ENCODE measurements at regions not wholly inside any gene's neighbourhood (a gene's known extent, or its start where the extent isn't known, plus 50 kb on each side); places are given as distances from the start of the nearest gene placed in this dataset.

DNA sequence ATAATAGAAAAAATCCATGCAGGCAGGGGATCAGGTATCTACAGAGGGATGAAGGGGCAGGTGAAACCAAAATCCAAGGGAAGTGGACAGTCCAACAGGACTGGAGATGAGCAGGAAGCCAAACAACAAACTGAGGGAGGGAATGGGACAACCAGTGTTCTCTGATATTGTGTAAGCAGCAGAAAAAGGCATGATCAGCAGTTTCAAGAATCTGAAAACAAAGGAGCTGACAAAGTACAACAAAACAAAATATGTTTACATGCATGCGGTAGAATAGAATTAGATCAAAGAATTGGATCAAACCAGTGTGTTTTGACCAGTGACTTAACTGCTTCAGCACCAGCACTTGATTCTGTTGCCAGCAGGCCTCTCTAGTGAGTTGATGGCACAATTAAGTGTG lies 729.7 kb downstream of the RFPL4B start:
- Histone ChIP-seq H3K27me3 (no peaks in the 10 kb centered on the region), H3K4me3 (no peak overlapping the region), H3K27ac (no peak overlapping the region), H3K4me1 (peaks cover 0 to 24% (median 1%) of the 10 kb centered on the region in 4 donors), H3K36me3 (no peaks in the 10 kb centered on the region), H3K9me3 (no peaks in the 10 kb centered on the region)
- TF ChIP-seq, protein P1, sequence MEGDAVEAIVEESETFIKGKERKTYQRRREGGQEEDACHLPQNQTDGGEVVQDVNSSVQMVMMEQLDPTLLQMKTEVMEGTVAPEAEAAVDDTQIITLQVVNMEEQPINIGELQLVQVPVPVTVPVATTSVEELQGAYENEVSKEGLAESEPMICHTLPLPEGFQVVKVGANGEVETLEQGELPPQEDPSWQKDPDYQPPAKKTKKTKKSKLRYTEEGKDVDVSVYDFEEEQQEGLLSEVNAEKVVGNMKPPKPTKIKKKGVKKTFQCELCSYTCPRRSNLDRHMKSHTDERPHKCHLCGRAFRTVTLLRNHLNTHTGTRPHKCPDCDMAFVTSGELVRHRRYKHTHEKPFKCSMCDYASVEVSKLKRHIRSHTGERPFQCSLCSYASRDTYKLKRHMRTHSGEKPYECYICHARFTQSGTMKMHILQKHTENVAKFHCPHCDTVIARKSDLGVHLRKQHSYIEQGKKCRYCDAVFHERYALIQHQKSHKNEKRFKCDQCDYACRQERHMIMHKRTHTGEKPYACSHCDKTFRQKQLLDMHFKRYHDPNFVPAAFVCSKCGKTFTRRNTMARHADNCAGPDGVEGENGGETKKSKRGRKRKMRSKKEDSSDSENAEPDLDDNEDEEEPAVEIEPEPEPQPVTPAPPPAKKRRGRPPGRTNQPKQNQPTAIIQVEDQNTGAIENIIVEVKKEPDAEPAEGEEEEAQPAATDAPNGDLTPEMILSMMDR (IDR thresholded peaks at IDR 0.05) = no peak
- intact Hi-C loops (cut with DNase I; ENCODE audit: low total_unique reads) = no loop called here
- DNase-seq = no peak

DNA sequence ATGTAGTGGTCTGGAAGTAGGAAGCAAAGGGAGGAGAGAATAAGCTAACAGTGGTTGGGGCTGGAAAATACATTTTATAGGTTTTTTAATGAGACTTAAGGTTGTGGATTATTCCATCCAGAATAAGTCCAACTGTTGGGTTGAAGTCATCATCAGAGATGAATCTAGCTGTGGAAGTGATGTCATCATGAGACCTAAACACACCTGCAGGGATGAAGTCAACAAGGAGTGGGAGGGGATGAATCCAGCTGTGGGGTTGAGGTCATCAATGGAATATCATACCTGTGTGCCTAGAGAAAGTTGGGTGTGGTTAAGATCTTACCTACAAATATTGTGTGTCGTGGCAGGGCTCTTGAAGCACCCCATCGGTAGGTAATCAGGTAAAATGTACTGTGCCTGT lies 730.7 kb downstream of the RFPL4B start:
- TF ChIP-seq, protein P1 (IDR thresholded peaks at IDR 0.05) = no peak
- H3K27ac ChIP-seq = no peak overlapping the region
- H3K36me3 ChIP-seq = no peaks in the 10 kb centered on the region
- DNase-seq = no peak
- no peaks in the 10 kb centered on the region for H3K27me3 ChIP-seq
- H3K9me3 ChIP-seq = no peaks in the 10 kb centered on the region
- no peak overlapping the region for H3K4me3 ChIP-seq
- H3K4me1 ChIP-seq = peaks cover 0 to 24% (median 1%) of the 10 kb centered on the region in 4 donors
- intact Hi-C loops (cut with DNase I; ENCODE audit: low total_unique reads) = no loop called here

DNA sequence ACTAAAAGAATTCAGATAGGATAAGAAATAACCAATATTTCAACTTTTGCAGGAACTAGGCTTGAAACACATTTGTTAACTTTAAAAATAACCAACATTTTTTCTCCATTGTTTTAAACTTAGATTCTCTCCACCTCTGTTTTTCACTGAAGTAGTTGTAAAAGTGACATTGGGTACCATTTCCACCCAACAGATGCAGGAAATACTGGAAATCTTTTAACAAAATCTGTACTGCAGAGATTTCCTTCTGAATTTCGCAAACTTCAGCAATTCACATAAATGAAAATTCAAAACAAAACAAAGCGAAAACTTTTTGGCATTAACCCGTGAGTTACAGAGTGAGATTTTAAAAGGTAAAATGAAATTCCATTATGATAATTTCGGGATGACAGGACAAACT lies 731.7 kb downstream of the RFPL4B start:
- H3K9me3 ChIP-seq = no peaks in the 10 kb centered on the region
- H3K4me3 ChIP-seq = no peak overlapping the region
- intact Hi-C loops (cut with DNase I; ENCODE audit: low total_unique reads) = no loop called here
- H3K36me3 ChIP-seq = no peaks in the 10 kb centered on the region
- DNase-seq = no peak
- H3K27ac ChIP-seq = no peak overlapping the region
- H3K27me3 ChIP-seq = no peaks in the 10 kb centered on the region
- TF ChIP-seq, protein P1 (IDR thresholded peaks at IDR 0.05) = no peak
- peaks cover 0 to 18% (median under 1%) of the 10 kb centered on the region in 4 donors for H3K4me1 ChIP-seq

GRCh38 chr6:113082745-113083144 lies 735.6 kb downstream of the RFPL4B start:
- Histone ChIP-seq H3K27ac (no peak overlapping the region), H3K4me1 (no peaks in the 10 kb centered on the region), H3K27me3 (no peaks in the 10 kb centered on the region), H3K36me3 (no peaks in the 10 kb centered on the region), H3K9me3 (no peaks in the 10 kb centered on the region), H3K4me3 (no peak overlapping the region)
- DNase-seq = no peak
- TF ChIP-seq, protein P1 (IDR thresholded peaks at IDR 0.05) = no peak
- intact Hi-C loops (cut with DNase I; ENCODE audit: low total_unique reads) = no loop called here

GRCh38 chr6:113083947-113084346 lies 736.8 kb downstream of the RFPL4B start:
- Histone ChIP-seq H3K27me3 (no peaks in the 10 kb centered on the region), H3K4me1 (no peaks in the 10 kb centered on the region), H3K27ac (no peak overlapping the region), H3K4me3 (no peak overlapping the region), H3K36me3 (no peaks in the 10 kb centered on the region), H3K9me3 (no peaks in the 10 kb centered on the region)
- intact Hi-C loops (cut with DNase I; ENCODE audit: low total_unique reads) = no loop called here
- no peak for DNase-seq
- TF ChIP-seq, protein P1 (IDR thresholded peaks at IDR 0.05) = no peak

GRCh38 chr6:113089056-113089455 lies 741.9 kb downstream of the RFPL4B start:
- intact Hi-C loops (cut with DNase I; ENCODE audit: low total_unique reads) = no loop called here

More at GRCh38 chr6:113089056-113089455, 741.9 kb downstream of the RFPL4B start:
- Histone ChIP-seq H3K4me1 (no peaks in the 10 kb centered on the region), H3K4me3 (no peak overlapping the region), H3K36me3 (no peaks in the 10 kb centered on the region), H3K9me3 (no peaks in the 10 kb centered on the region), H3K27ac (no peak overlapping the region), H3K27me3 (no peaks in the 10 kb centered on the region)
- TF ChIP-seq, protein P1 (IDR thresholded peaks at IDR 0.05) = no peak
- DNase-seq = no peak

All from tibial artery (tissue), 4 donors.